SK-N-MC (cell line): ENCODE measurements at regions not wholly inside any gene's neighbourhood (a gene's known extent, or its start where the extent isn't known, plus 50 kb on each side); places are given as distances from the start of the nearest gene placed in this dataset.
"Not testable (repeated sequence)": the region's sequence is repeated elsewhere in the genome, so short reads cannot be mapped to it uniquely, and the experiment has no call there.

Experiments used
- EZH2 ChIP-seq: fragments of 200-600 bp; sonication (generic); IDR thresholded peaks from one replicate; pipeline ENCODE4 v1.6.1; 2017; ENCODE audit warnings: antibody characterized with exemption
- FOXP2 ChIP-seq: optimal IDR thresholded peaks from 2 replicates; pipeline ENCODE3; 2011; ENCODE audit warnings: mild to moderate bottlenecking, moderate library complexity; ENCODE audit not compliant: insufficient read depth; ENCODE audit errors: extremely low read length, control extremely low read depth
- POLR2AphosphoS5 ChIP-seq: IDR thresholded peaks from 2 replicates; pipeline ENCODE4 v1.6.1; 2012; ENCODE audit warnings: mild to moderate bottlenecking, low read depth, low read length, borderline replicate concordance

GRCh38 chr22:27078064-27078463 is 420.7 kb downstream of the MIAT start:
- TF ChIP-seq EZH2, POLR2AphosphoS5, FOXP2: not testable (repeated sequence)
